GM19043 (cell line): ENCODE measurements at regions not wholly inside any gene's neighbourhood (a gene's known extent, or its start where the extent isn't known, plus 50 kb on each side); places are given as distances from the start of the nearest gene placed in this dataset.
"Not testable (repeated sequence)": the region's sequence is repeated elsewhere in the genome, so short reads cannot be mapped to it uniquely, and the experiment has no call there.

Experiments
- ATAC-seq: cut with Tn5 transposase; IDR thresholded peaks from one replicate; pipeline ENCODE4 v1.9.1; 2021; ENCODE audit warnings: low read depth; ENCODE audit not compliant: unreplicated experiment

DNA sequence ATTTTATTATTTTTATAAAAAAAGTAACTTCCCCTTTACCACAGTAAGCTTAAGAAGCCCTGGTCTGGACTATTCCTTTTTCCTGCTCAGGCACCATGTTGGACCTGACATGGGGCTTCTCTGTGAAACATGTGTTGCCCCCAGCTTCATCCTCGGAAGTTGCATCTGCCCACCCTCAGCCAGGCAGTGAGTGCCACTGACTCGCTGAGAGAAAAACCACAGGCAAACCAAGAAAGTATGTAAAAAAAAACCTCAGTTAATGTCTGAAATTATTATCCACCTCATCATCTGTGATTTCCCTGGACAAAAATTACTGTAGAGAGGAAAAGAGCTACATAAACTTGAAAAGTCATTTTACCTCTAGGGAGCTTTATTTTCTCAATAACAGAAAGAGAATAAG is 109.9 kb upstream of the MCHR2 start:
- ATAC-seq, result no peak

DNA sequence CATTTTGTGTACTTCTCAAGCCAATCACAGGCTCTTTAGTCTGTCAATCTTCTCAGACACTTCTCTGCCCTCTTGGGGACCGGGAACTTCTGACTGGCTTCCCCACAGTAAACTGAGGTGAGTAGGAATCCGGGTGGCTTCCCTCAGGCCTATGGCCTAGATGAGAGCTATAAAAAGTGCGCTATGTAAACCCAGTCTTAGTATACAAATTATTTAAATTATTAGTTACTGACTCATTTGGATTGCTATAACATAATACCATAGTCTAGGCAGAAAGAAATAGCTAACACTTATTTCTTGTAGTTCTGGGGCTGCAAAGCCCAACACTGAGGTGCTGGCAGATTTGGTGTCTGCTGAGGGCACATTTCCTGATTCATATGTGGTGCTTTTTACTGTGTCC is 109.2 kb upstream of the MCHR2 start:
- no peak for ATAC-seq

DNA sequence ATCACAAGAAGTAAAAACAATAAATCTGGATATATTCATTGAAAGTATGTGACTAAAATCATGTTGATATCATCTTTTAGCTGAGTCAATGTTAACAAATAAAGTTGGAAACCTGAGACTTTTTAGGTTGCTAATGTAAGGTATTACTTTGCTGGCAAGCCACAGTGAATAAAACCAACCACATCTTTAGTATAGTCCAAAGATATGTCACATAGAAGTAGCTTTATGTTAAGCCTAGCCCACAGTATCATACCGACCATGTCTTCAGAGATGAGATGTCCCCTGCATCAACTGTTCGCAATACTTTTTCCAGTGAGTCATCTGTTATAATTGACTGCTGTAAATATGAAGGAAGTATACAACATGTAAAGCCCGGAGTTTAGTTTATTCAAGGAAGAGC is 107.6 kb upstream of the MCHR2 start:
- no peak for ATAC-seq

DNA sequence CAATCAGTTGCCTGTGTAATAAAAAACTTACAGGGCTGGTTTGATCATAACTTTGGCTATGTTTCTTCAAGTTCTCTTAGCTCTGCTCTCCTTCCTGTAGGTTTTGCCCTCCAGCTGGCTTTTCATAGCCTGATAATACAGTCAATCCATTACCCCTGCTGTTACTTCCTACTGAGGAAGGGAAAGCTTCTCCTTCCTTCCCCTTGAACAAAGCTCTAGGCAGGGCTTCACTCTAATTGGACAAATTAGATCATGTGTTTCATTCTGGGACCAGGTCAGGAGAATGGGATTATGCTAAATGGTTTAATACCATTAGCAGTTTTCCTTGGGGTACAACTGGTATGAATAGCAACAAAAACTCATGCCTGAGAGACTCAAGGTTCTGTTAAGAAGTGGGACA is 106.8 kb upstream of the MCHR2 start:
- ATAC-seq, result no peak

DNA sequence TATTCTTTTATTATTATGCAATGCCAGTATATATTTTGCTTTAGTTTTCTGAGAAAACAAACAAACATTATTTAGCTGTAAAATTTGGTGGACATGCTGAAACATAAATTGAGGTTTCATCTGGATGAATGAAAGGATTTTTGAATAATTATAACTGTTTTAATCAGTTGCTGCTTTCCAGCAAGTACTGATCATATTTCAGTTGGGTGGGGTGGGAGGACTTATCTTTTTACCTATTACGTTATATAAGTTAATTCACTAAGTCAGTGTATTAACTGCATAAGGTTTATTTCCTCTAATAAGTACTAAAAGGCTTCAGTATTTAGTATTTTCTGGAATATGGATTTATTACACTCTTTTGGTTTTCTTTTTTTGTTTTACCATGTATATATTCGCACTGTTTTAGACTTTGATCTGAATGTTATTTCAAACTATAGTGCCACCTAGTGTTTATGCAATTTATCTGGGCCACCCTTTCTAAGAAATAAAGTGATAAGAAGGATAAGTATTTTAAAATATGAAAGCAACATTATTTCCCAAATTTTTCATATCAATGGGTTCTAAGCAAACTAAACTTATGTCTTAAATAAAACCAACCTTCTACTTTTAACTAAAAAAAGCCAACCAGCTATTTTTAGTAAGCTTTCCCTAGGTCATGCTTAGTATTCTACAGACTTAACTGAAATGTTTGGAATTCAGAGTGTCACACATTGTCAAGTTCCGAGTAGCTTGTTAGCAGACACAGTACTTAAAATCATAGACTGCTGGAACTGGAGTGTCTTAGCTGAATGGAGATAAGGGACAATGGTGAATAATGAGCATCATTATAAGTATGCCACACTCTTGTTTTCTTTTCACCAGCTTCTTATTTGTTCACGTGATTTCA is 105.4 kb upstream of the MCHR2 start:
- no peak for ATAC-seq

DNA sequence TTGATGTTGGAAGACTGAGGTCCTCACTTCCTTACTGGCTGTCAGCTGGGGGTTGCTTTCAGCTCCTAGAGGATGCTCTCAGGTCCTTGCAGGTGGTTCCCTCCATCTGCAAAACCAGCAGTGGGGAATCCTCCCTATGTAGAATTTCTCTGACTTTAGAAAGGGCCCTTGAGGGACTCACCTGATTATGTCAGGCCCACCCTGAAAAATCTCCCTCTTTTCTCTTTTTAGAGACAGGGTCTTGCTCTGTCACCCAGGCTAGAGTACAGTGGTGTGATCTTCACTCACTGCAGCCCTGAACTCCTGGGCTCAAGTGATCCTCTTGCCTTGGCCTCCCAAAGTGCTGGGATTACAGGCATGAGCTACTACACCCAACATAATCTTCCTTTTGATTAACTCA is 102.9 kb upstream of the MCHR2 start:
- ATAC-seq, result no peak

DNA sequence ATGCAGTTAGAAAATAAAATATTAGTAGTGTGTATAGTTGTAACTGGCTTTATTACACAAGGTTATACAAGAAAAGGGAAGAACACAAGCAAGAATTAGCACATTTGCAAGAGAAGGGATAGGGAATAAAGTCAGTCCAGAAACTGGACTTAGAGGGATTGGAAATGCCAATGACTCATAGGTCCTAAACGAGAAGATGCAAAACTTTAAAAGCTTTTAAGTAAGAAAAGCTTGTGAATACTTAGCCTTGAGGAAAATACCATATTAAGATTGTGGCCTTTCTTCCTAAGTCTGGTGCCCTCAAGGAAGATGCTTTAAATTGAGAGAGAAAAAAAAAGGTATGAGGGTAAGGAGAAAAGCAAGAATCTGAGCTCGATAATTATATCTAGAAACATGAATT is 102.3 kb upstream of the MCHR2 start:
- ATAC-seq, result no peak

DNA sequence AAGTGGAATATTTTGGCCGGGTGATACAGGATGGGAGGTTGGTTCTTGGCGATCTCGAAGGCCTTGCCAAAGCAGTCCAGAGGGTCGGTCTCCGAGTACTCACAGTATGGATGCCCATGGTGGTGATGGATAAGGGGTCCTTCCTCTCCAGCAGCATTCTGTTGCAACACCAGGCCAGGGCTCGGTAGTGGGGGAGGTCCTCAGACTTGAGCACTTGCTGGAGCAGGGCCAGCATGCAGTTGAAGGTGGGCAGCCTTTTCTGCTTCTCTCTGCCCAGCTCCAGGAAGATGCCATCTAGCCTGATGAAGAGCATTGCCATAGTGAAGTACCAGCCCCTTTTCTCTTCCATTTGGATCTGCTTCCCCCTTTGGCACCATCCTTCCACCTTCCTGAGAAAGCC is 99.4 kb upstream of the MCHR2 start:
- ATAC-seq, result no peak

- ATAC-seq, result no peak
These were observed 94.0 kb upstream of the MCHR2 start for GRCh38 chr6:100088009-100088408.

DNA sequence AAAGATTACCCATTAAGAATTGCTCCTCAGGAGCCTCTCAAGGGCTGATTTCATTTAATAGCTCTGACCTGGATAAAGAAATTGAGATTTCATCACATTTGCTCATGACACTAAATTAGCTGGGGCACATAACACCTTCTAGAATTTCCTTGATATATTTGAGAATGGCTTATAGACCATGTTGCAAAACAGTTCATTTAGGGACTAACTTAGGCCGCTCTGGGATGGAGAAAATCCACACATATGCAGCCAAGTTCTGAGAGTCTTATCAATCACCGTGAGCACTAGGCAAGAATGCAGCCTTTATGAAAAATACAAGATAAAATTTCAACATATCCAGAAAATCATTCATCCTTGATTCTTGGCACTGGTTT is 91.0 kb upstream of the MCHR2 start:
- no peak for ATAC-seq

DNA sequence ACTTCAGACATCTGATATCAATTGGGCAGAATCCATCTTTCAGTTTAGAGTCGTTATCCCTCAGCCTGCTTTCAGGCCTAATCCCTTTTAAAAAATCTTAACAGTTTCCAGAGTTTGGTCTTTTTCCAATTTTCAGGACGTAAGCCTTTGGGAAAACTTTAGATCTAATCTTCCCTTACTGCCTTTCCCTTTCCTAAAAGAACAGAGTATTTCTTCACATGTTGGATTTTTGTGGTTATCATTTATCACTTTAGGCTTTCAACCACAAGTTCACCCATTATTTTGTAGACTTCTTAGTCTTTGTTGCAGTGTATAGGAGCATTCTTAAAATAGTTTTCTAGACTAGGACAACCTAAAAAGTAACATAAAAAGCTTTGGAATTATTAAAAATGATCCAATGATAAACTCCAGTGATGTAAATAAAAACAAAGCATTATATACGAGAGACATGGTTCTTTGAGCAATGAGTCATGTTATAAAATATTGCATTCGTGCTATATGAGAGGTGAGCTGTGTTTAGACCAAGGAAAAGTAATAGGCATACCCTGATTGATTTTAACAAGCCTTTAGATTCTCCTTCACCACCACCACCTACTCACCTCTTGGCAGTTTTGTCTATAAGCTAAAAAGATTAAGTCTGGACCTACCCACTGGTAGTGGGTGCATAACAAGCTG is 90.4 kb upstream of the MCHR2 start:
- no peak for ATAC-seq

GRCh38 chr6:100078509-100078908 is 84.5 kb upstream of the MCHR2 start:
- ATAC-seq, result no peak

- ATAC-seq, result no peak
These were observed 71.3 kb upstream of the MCHR2 start for GRCh38 chr6:100065348-100065747.

DNA sequence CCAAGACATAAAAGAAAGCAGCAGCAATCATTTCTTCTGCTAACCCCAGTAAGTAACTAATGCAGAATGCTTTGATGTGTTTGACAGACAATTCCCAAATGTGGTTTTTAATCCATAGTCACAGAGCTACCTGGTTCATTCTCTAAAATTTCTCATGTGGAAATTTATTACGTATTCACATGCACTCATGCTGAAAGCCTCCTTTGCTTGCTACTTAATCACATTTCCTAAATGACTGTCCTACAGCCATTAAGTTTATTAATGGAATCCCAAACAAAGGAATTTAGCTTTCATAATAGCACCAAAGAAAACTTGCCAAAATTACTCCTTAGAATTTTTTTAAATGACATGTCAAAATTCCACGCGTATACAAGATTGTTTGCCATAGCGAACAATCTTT is 68.6 kb upstream of the MCHR2 start:
- ATAC-seq, result no peak

- no peak for ATAC-seq
These were observed 63.9 kb upstream of the MCHR2 start for GRCh38 chr6:100057941-100058340.

DNA sequence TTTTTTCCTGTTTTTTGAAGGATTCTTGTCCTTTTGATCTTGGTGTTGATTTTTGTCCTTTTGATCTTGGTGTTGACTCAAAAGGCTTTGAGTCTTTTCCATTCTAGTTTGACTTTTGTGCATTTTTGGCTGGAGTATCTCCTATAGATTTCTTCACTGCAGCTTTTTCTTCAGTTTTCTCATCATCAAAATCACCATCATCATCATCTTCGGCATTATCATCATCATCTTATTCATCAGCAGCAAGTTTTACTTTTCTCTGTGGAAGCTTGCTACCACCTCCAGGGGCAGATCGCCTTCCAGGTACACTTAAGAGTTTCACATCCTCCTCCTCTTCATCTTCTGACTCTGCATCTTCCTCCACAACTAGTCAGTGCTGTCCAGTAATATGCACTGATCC is 56.5 kb upstream of the MCHR2 start:
- ATAC-seq, result no peak

- ATAC-seq, result not testable (repeated sequence)
These were observed 49.9 kb upstream of the MCHR2 start for GRCh38 chr6:100043961-100044360.
